Uterus (tissue), 2 donors: ENCODE measurements at regions not wholly inside any gene's neighbourhood (a gene's known extent, or its start where the extent isn't known, plus 50 kb on each side); places are given as distances from the start of the nearest gene placed in this dataset.
"Not testable (repeated sequence)": the region's sequence is repeated elsewhere in the genome, so short reads cannot be mapped to it uniquely, and the experiment has no call there.

Experiments used
- POLR2A ChIP-seq, 2 donors: fragments of 450-650 bp; IDR thresholded peaks; one replicate each; pipeline ENCODE4 v1.6.1; 2016; ENCODE audit warnings: antibody characterized with exemption in 2 of 2, mild to moderate bottlenecking in 1 of 2, moderate library complexity in 1 of 2
- TF ChIP-seq, protein P1 (sequence below), 4 experiments: fragments of 200-600 bp in 2 of 4; fragments of 450-650 bp in 2 of 4; sonication (generic) in 2 of 4; IDR thresholded peaks; one replicate each; pipeline ENCODE4 v1.5.1; 2016 to 2019; ENCODE audit warnings: antibody characterized with exemption in 4 of 4, mild to moderate bottlenecking in 2 of 4, moderate library complexity in 1 of 4

DNA sequence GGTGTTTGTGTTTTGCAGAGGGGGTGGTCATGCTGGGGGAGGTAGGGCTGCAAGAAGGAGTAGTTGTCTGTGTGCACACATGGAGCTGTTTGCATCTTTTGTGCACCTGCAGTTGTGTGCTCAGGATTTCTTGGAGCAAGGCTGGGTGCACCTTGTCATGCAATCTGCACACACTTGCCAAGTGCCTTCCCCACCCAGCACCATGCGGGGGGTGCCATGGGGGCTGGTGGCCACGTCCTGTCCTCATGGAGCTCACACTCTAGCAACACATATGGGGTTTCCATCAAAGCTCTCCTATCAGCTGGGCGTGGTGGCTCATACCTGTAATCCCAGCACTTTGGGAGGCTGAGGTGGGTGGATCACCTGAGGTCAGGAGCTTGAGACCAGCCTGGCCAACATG lies 111.6 kb downstream of the CRLF3 start:
- TF ChIP-seq, protein P1, sequence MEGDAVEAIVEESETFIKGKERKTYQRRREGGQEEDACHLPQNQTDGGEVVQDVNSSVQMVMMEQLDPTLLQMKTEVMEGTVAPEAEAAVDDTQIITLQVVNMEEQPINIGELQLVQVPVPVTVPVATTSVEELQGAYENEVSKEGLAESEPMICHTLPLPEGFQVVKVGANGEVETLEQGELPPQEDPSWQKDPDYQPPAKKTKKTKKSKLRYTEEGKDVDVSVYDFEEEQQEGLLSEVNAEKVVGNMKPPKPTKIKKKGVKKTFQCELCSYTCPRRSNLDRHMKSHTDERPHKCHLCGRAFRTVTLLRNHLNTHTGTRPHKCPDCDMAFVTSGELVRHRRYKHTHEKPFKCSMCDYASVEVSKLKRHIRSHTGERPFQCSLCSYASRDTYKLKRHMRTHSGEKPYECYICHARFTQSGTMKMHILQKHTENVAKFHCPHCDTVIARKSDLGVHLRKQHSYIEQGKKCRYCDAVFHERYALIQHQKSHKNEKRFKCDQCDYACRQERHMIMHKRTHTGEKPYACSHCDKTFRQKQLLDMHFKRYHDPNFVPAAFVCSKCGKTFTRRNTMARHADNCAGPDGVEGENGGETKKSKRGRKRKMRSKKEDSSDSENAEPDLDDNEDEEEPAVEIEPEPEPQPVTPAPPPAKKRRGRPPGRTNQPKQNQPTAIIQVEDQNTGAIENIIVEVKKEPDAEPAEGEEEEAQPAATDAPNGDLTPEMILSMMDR (IDR thresholded peaks at IDR 0.05), result not testable (repeated sequence)
- TF ChIP-seq POLR2A (IDR thresholded peaks at IDR 0.05), result not testable (repeated sequence)
